Kasumi-1 (cell line): ENCODE measurements at regions not wholly inside any gene's neighbourhood (a gene's known extent, or its start where the extent isn't known, plus 50 kb on each side); places are given as distances from the start of the nearest gene placed in this dataset.

ENCODE experiments used
- DNase-seq, 2 experiments: peaks; one replicate each; lab custom pipeline; 2025; lab: John Stamatoyannopoulos, UW

GRCh38 chr4:23166919-23167318 lies 474.2 kb downstream of the GBA3 start:
- DNase-seq: no peak

GRCh38 chr4:23166407-23166806 lies 473.7 kb downstream of the GBA3 start:
- no peak for DNase-seq

GRCh38 chr4:23165669-23166068 lies 472.9 kb downstream of the GBA3 start:
- no peak for DNase-seq

GRCh38 chr4:23163647-23164436 lies 471.1 kb downstream of the GBA3 start:
- DNase-seq: no peak

GRCh38 chr4:23162275-23162674 lies 469.5 kb downstream of the GBA3 start:
- no peak for DNase-seq

- DNase-seq: no peak
These were observed 469.1 kb downstream of the GBA3 start for GRCh38 chr4:23161787-23162186.

GRCh38 chr4:23153076-23153475 lies 460.3 kb downstream of the GBA3 start:
- no peak for DNase-seq

GRCh38 chr4:23149815-23150214 lies 457.1 kb downstream of the GBA3 start:
- DNase-seq: no peak

GRCh38 chr4:23144707-23145106 lies 452.0 kb downstream of the GBA3 start:
- DNase-seq: no peak

- peak; percentile 27 to 53 for DNase-seq
These were observed 443.3 kb downstream of the GBA3 start for GRCh38 chr4:23135792-23136645.

- DNase-seq: no peak
These were observed 441.6 kb downstream of the GBA3 start for GRCh38 chr4:23134331-23134730.

GRCh38 chr4:23130845-23131244 lies 438.1 kb downstream of the GBA3 start:
- DNase-seq: no peak

- DNase-seq: no peak
These were observed 432.4 kb downstream of the GBA3 start for GRCh38 chr4:23125118-23125517.

GRCh38 chr4:23122666-23123400 lies 430.1 kb downstream of the GBA3 start:
- no peak for DNase-seq

GRCh38 chr4:23120374-23120773 lies 427.6 kb downstream of the GBA3 start:
- no peak for DNase-seq

- DNase-seq: no peak
These were observed 425.1 kb downstream of the GBA3 start for GRCh38 chr4:23117826-23118225.

- no peak for DNase-seq
These were observed 421.8 kb downstream of the GBA3 start for GRCh38 chr4:23114538-23114937.

GRCh38 chr4:23113104-23113503 lies 420.4 kb downstream of the GBA3 start:
- no peak for DNase-seq

GRCh38 chr4:23106516-23106915 lies 413.8 kb downstream of the GBA3 start:
- DNase-seq: no peak

GRCh38 chr4:23105759-23106370 lies 413.1 kb downstream of the GBA3 start:
- no peak for DNase-seq

- no peak for DNase-seq
These were observed 404.5 kb downstream of the GBA3 start for GRCh38 chr4:23097251-23097650.

GRCh38 chr4:23091711-23092110 lies 399.0 kb downstream of the GBA3 start:
- DNase-seq: peak; percentile 68 to 69
